Subcutaneous abdominal adipose tissue (tissue), 5 donors: ENCODE measurements at regions not wholly inside any gene's neighbourhood (a gene's known extent, or its start where the extent isn't known, plus 50 kb on each side); places are given as distances from the start of the nearest gene placed in this dataset.
"Not testable (repeated sequence)": the region's sequence is repeated elsewhere in the genome, so short reads cannot be mapped to it uniquely, and the experiment has no call there.

Experiments used
- H3K27ac ChIP-seq: one replicate; pipeline ENCODE4 v1.7.0; 2013; ENCODE audit warnings: low read depth, mild to moderate bottlenecking, inconsistent platforms, low read length, moderate library complexity
- H3K27me3 ChIP-seq, 5 donors: one replicate each; pipeline ENCODE4 v1.7.0; 2013; ENCODE audit warnings: low read length in 5 of 5, inconsistent platforms in 1 of 5; ENCODE audit not compliant: control insufficient read depth in 5 of 5, insufficient read depth in 4 of 5
- H3K36me3 ChIP-seq, 5 donors: one replicate each; pipeline ENCODE4 v1.7.0; 2013; ENCODE audit warnings: low read length in 5 of 5; ENCODE audit not compliant: control insufficient read depth in 5 of 5, insufficient read depth in 5 of 5
- H3K4me1 ChIP-seq, 5 donors: one replicate each; pipeline ENCODE4 v1.7.0; 2013; ENCODE audit warnings: low read length in 5 of 5, mild to moderate bottlenecking in 3 of 5, moderate library complexity in 1 of 5; ENCODE audit not compliant: control insufficient read depth in 5 of 5, insufficient read depth in 5 of 5
- H3K4me3 ChIP-seq, 5 donors: one replicate each; pipeline ENCODE4 v1.7.0; 2013; ENCODE audit warnings: low read length in 5 of 5, low read depth in 1 of 5
- H3K9ac ChIP-seq, 5 donors: one replicate each; pipeline ENCODE4 v1.7.0; 2013; ENCODE audit warnings: low read length in 5 of 5, mild to moderate bottlenecking in 4 of 5, moderate library complexity in 3 of 5
- H3K9me3 ChIP-seq, 5 donors: one replicate each; pipeline ENCODE4 v1.7.0; 2013; ENCODE audit warnings: low read length in 5 of 5; ENCODE audit not compliant: control insufficient read depth in 5 of 5
- donor health status: healthy.
- donor health status: healthy.
- donor health status: healthy.
- donor health status: healthy.
- donor health status: healthy.

GRCh38 chr5:154683101-154683880 is 71.9 kb upstream of the LARP1 start:
- H3K4me1 ChIP-seq = peaks cover 3 to 26% (median 19%) of the 10 kb centered on the region in 5 donors
- H3K27ac ChIP-seq = peak overlapping the region; percentile 81
- H3K9me3 ChIP-seq = peaks cover 0 to 7% (median 0%) of the 10 kb centered on the region in 5 donors
- H3K9ac ChIP-seq = peak overlapping the region in 4 of 5 donors; percentile 66 to 81 (median 71)
- H3K27me3 ChIP-seq = no peaks in the 10 kb centered on the region
- peak overlapping the region; percentile 61 to 71 (median 65) for H3K4me3 ChIP-seq
- H3K36me3 ChIP-seq = no peaks in the 10 kb centered on the region

DNA sequence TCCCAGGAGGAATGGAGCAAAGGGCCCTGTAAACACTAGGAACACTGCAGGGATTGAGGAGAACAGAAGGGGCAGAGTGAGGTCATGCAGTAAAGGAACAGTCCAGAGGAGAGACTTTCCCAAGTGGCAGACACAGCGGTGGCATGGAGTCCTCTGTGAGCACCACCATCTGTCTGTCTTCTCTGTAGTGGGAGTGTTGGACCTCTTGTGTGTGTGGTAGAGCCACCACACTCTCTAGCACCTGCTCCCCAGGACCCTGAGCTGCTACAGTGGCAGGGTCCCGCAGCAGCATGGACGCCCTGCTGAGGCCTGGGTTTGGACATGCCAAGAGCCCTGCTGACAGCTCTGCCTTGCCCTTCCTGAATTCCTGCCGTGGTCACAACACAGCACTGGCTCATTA is 75.7 kb upstream of the LARP1 start:
- Histone ChIP-seq H3K27me3 (no peaks in the 10 kb centered on the region), H3K4me3 (no peak overlapping the region), H3K36me3 (no peaks in the 10 kb centered on the region), H3K9me3 (no peaks in the 10 kb centered on the region), H3K27ac (no peak overlapping the region), H3K9ac (no peak overlapping the region), H3K4me1 (peaks cover 3 to 20% (median 16%) of the 10 kb centered on the region in 5 donors)

- H3K9ac ChIP-seq = no peak overlapping the region
- no peak overlapping the region for H3K27ac ChIP-seq
- no peaks in the 10 kb centered on the region for H3K27me3 ChIP-seq
- peaks cover 0 to 5% (median under 1%) of the 10 kb centered on the region in 5 donors for H3K4me1 ChIP-seq
- peaks cover 0 to 3% (median 0%) of the 10 kb centered on the region in 5 donors for H3K9me3 ChIP-seq
- no peaks in the 10 kb centered on the region for H3K36me3 ChIP-seq
- no peak overlapping the region for H3K4me3 ChIP-seq
Observed at GRCh38 chr5:154677921-154678320, 77.3 kb upstream of the LARP1 start.

DNA sequence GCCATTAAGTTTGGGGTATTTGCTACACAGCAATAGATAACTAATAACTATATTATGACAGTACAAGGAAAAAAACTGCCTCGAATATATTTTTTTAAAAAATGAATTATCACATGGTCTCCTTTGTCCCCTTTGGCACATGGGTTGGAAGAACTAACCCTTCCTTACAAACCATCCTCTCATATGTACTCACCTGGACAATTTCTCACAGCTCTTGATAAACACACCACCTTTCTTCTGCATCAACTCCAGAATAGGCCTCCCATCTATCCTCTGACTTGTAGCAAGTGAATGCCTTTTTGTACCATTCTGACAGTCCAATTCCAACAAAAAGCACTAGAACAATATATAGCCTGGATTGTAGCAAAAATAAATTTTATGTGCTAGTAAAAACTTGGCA is 78.7 kb upstream of the LARP1 start:
- no peaks in the 10 kb centered on the region for H3K36me3 ChIP-seq
- H3K27me3 ChIP-seq = no peaks in the 10 kb centered on the region
- no peak overlapping the region for H3K4me3 ChIP-seq
- H3K4me1 ChIP-seq = no peaks in the 10 kb centered on the region
- no peak overlapping the region for H3K9ac ChIP-seq
- H3K27ac ChIP-seq = no peak overlapping the region
- peaks cover 0 to 3% (median 0%) of the 10 kb centered on the region in 5 donors for H3K9me3 ChIP-seq

GRCh38 chr5:154674029-154674428 is 81.1 kb upstream of the LARP1 start:
- no peak overlapping the region for H3K4me3 ChIP-seq
- peaks cover 0 to 3% (median 0%) of the 10 kb centered on the region in 5 donors for H3K9me3 ChIP-seq
- no peak overlapping the region for H3K9ac ChIP-seq
- no peaks in the 10 kb centered on the region for H3K36me3 ChIP-seq
- no peaks in the 10 kb centered on the region for H3K4me1 ChIP-seq
- H3K27ac ChIP-seq = no peak overlapping the region
- H3K27me3 ChIP-seq = no peaks in the 10 kb centered on the region

- H3K4me3 ChIP-seq = no peak overlapping the region
- H3K27me3 ChIP-seq = no peaks in the 10 kb centered on the region
- H3K9me3 ChIP-seq = peaks cover 0 to 5% (median 3%) of the 10 kb centered on the region in 5 donors
- no peaks in the 10 kb centered on the region for H3K36me3 ChIP-seq
- H3K9ac ChIP-seq = no peak overlapping the region
- no peak overlapping the region for H3K27ac ChIP-seq
- no peaks in the 10 kb centered on the region for H3K4me1 ChIP-seq
Observed at GRCh38 chr5:154673506-154673905, 81.7 kb upstream of the LARP1 start.

DNA sequence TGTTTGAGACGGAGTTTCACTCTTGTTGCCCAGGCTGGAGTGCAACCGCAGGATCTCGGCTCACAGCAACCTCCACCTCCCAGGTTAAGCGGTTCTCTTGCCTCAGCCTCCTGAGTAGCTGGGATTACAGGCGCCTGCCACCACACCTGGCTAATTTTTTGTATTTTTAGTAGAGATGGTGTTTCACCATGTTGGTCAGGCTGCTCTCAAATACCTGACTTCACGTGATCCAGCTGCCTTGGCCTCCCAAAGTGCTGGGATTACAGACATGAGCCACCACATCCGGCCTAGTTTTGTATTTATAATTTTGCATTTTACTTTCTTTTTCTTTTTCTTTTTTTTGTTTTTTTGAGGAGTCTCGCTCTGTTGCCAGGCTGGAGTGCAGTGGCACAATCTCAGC is 85.3 kb upstream of the LARP1 start:
- not testable (repeated sequence) for H3K36me3 ChIP-seq, H3K9ac ChIP-seq, H3K27me3 ChIP-seq, H3K4me3 ChIP-seq, H3K4me1 ChIP-seq, H3K27ac ChIP-seq
- H3K9me3 ChIP-seq = peaks cover 0 to 13% (median 8%) of the 10 kb centered on the region in 5 donors

DNA sequence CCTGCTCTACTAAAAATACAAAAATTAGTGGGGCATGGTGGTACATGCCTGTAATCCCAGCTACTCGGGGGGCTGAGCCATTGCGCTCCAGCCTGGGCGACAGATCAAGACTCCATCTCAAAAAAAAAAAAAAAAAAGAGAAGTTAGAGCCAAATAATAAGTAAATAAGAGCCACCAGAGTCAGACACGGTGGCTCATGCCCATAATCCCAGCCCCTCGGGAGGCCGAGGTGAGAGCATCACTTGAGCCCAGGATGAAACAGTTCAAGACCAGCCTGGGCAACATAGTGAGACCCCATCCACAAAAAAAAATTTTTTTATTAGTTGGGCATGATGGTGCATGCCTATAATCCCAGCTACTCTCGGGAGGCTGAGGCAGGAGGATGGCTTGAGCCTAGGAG is 85.8 kb upstream of the LARP1 start:
- no peak overlapping the region for H3K9ac ChIP-seq
- H3K9me3 ChIP-seq = peaks cover 0 to 16% (median 11%) of the 10 kb centered on the region in 5 donors
- no peak overlapping the region for H3K27ac ChIP-seq
- H3K4me3 ChIP-seq = no peak overlapping the region
- H3K4me1 ChIP-seq = no peaks in the 10 kb centered on the region
- no peaks in the 10 kb centered on the region for H3K36me3 ChIP-seq
- no peaks in the 10 kb centered on the region for H3K27me3 ChIP-seq

DNA sequence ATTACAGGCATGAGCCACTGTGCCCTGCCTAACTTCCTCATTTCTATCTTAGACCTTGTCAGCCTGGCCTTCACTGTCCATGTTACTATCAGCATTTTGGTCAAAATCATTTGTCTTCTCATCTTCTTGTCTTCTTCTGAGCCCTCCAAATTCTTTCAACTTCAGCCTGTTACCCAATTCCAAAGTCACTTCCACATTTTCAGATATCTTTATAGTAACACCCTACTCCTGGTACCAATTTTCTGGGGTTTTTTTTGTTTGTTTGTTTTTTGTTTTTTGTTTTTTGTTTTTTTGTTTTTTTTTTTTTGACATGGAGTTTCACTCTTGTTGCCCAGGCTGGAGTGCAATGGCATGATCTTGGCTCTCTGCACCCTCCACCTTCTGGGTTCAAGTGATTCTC is 90.3 kb upstream of the LARP1 start:
- no peak overlapping the region for H3K9ac ChIP-seq
- H3K27me3 ChIP-seq = no peaks in the 10 kb centered on the region
- no peaks in the 10 kb centered on the region for H3K36me3 ChIP-seq
- no peaks in the 10 kb centered on the region for H3K4me1 ChIP-seq
- no peak overlapping the region for H3K27ac ChIP-seq
- H3K4me3 ChIP-seq = no peak overlapping the region
- H3K9me3 ChIP-seq = peaks cover 0 to 20% (median 14%) of the 10 kb centered on the region in 5 donors

DNA sequence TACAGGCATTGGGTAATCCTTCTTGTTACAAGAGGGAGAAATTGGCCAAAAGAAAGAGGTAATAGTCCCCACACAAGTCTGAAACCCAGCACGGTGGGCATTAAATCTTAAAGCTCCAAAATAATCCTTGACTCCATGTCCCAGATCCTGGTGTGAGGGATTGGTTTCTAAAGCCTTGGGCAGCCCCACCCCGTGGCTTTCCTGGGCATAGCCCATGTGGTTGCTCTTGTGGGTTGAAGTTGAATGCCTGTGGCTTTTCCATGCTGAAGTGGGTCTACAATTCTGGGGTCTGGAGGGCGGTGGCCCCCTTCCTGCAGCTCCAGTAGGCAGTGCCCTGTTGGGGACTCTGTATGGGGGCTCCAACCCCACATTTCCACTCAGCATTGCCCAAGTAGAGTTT is 91.8 kb upstream of the LARP1 start:
- Histone ChIP-seq H3K9me3 (peaks cover 0 to 15% (median 11%) of the 10 kb centered on the region in 5 donors), H3K4me3 (no peak overlapping the region), H3K36me3 (no peaks in the 10 kb centered on the region), H3K27ac (no peak overlapping the region), H3K27me3 (no peaks in the 10 kb centered on the region), H3K9ac (no peak overlapping the region), H3K4me1 (no peaks in the 10 kb centered on the region)
